A549 (cell line): ENCODE measurements at regions not wholly inside any gene's neighbourhood (a gene's known extent, or its start where the extent isn't known, plus 50 kb on each side); places are given as distances from the start of the nearest gene placed in this dataset.

Experiments
- ATAC-seq, 2 experiments: fragments of 200-7000 bp in 1 of 2; fragments of >200 bp in 1 of 2; cut with Nextera tagmentation in 1 of 2; cut with Tn5 transposase in 1 of 2; 3 replicates each; pipeline versions ENCODE4 v1.8.0 to v1.9.1; 2018 to 2020; ENCODE audit warnings: mild to moderate bottlenecking in 1 of 2, moderate library complexity in 1 of 2
- CTCF ChIA-PET: fragments of 300-600 bp; sonication (Branson Sonifier 250); formaldehyde crosslinking; extraction: SDS; loops from one replicate; lab custom pipeline; 2021; ENCODE audit warnings: antibody characterized with exemption, inconsistent platforms; lab: Yijun Ruan, JAX
- POLR2A ChIA-PET: fragments of 350-600 bp; formaldehyde crosslinking; extraction: SDS; loops from one replicate; lab custom pipeline; 2021; ENCODE audit warnings: antibody characterized with exemption, inconsistent platforms; lab: Yijun Ruan, JAX
- DNase-seq, 2 experiments: peaks; one replicate each; pipeline versions ENCODE4 v3.0.0 to v3.0.0-alpha.2; 2011 to 2016; ENCODE audit warnings: low read depth in 1 of 2, low spot score in 1 of 2
- FAIRE-seq: peaks from 2 replicates; lab custom pipeline; 2011; peaks lifted over from hg19 to GRCh38; lab: Jason Lieb, UNC
- H3K27ac ChIP-seq, 2 experiments: fragments of >200 bp; sonication (Bioruptor Twin); formaldehyde crosslinking; 3 replicates each; pipeline ENCODE4 v1.5.1; 2016 to 2017
- H3K4me1 ChIP-seq: fragments of >200 bp; sonication (Bioruptor Twin); formaldehyde crosslinking; 3 replicates; pipeline ENCODE4 v1.6.1; 2016
- H3K4me2 ChIP-seq: fragments of >200 bp; sonication (Bioruptor Twin); formaldehyde crosslinking; 3 replicates; pipeline ENCODE4 v1.6.1; 2016
- H3K4me3 ChIP-seq: fragments of >200 bp; sonication (Bioruptor Twin); formaldehyde crosslinking; 3 replicates; pipeline ENCODE4 v1.5.1; 2016
- H3K9me3 ChIP-seq: fragments of >200 bp; sonication (Bioruptor Twin); formaldehyde crosslinking; 3 replicates; pipeline ENCODE4 v1.6.1; 2016
- CBX2 ChIP-seq: fragments of 200-600 bp; sonication (generic); IDR thresholded peaks from 2 replicates; pipeline ENCODE4 v1.6.1; 2016; ENCODE audit warnings: low read depth, mild to moderate bottlenecking, borderline replicate concordance
- CBX8 ChIP-seq: fragments of 200-600 bp; sonication (generic); IDR thresholded peaks from 2 replicates; pipeline ENCODE4 v1.6.1; 2016
- CEBPB ChIP-seq, 2 experiments: fragments of >200 bp in 1 of 2; sonication (Bioruptor Twin) in 1 of 2; formaldehyde crosslinking in 1 of 2; IDR thresholded peaks; 2 replicates each; pipeline ENCODE4 v1.6.1; 2012 to 2016
- CHD4 ChIP-seq: fragments of 200-600 bp; sonication (generic); IDR thresholded peaks from 2 replicates; pipeline ENCODE4 v1.6.1; 2016; ENCODE audit warnings: antibody characterized with exemption, mild to moderate bottlenecking, borderline replicate concordance
- EP300 ChIP-seq, 2 experiments: fragments of >200 bp; sonication (Bioruptor Twin); formaldehyde crosslinking; IDR thresholded peaks; 2 replicates in 1 of 2; 3 replicates in 1 of 2; pipeline ENCODE4 v1.6.1; 2016 to 2017
- FOSB ChIP-seq: fragments of 250-450 bp; sonication (Bioruptor Pico); IDR thresholded peaks from 2 replicates; pipeline ENCODE4 v1.5.0; 2020; ENCODE audit warnings: mild to moderate bottlenecking, moderate library complexity
- FOSL2 ChIP-seq, 2 experiments: fragments of 450-650 bp in 1 of 2; fragments of >200 bp in 1 of 2; sonication (Bioruptor Twin) in 1 of 2; formaldehyde crosslinking; IDR thresholded peaks; 2 replicates each; pipeline versions ENCODE4 v1.5.0 to v1.6.1; 2016 to 2020; ENCODE audit warnings: mild to moderate bottlenecking in 1 of 2, moderate library complexity in 1 of 2
- FOXS1 ChIP-seq: fragments of 250-450 bp; sonication (Bioruptor Pico); IDR thresholded peaks from 2 replicates; pipeline ENCODE4 v1.5.0; 2020; ENCODE audit warnings: mild to moderate bottlenecking, moderate library complexity
- HDAC2 ChIP-seq: fragments of 200-600 bp; sonication (generic); IDR thresholded peaks from 2 replicates; pipeline ENCODE4 v1.6.1; 2016
- HEYL ChIP-seq: fragments of 250-450 bp; sonication (Bioruptor Pico); IDR thresholded peaks from 2 replicates; pipeline ENCODE4 v1.8.0; 2021; ENCODE audit warnings: mild to moderate bottlenecking, moderate library complexity
- HMGXB4 ChIP-seq: fragments of 250-450 bp; sonication (Bioruptor Pico); IDR thresholded peaks from 2 replicates; pipeline ENCODE4 v1.5.0; 2021; ENCODE audit warnings: mild to moderate bottlenecking, moderate library complexity, borderline replicate concordance
- HOXB5 ChIP-seq: fragments of 250-450 bp; sonication (Bioruptor Pico); IDR thresholded peaks from 2 replicates; pipeline ENCODE4 v1.5.0; 2020; ENCODE audit warnings: mild to moderate bottlenecking, moderate library complexity
- JUN ChIP-seq, 2 experiments: fragments of >200 bp; sonication (Bioruptor Twin); formaldehyde crosslinking; IDR thresholded peaks; 2 replicates in 1 of 2; 3 replicates in 1 of 2; pipeline ENCODE4 v1.6.1; 2016 to 2017
- JUNB ChIP-seq: fragments of >200 bp; sonication (Bioruptor Twin); formaldehyde crosslinking; IDR thresholded peaks from 2 replicates; pipeline ENCODE4 v1.6.1; 2016
- KDM1A ChIP-seq: fragments of 200-600 bp; sonication (generic); IDR thresholded peaks from 2 replicates; pipeline ENCODE4 v1.6.1; 2016; ENCODE audit warnings: low read depth, mild to moderate bottlenecking
- KDM5A ChIP-seq: fragments of 200-600 bp; sonication (generic); IDR thresholded peaks from 2 replicates; pipeline ENCODE4 v1.6.1; 2016; ENCODE audit warnings: antibody characterized with exemption, mild to moderate bottlenecking
- MAFK ChIP-seq: fragments of 450-650 bp; IDR thresholded peaks from 2 replicates; pipeline ENCODE4 v1.6.1; 2014; ENCODE audit not compliant: partially characterized antibody
- MAX ChIP-seq: IDR thresholded peaks from 2 replicates; pipeline ENCODE4 v1.6.1; 2012
- NFE2L2 ChIP-seq: fragments of 150-350 bp; conservative IDR thresholded peaks from 2 replicates; pipeline ENCODE4 v1.6.1; 2014; ENCODE audit warnings: low read length
- PHF8 ChIP-seq: fragments of 200-600 bp; sonication (generic); IDR thresholded peaks from 2 replicates; pipeline ENCODE4 v1.6.1; 2016; ENCODE audit warnings: low read depth, mild to moderate bottlenecking, antibody characterized with exemption, moderate library complexity, borderline replicate concordance
- POLR2A ChIP-seq: IDR thresholded peaks from 2 replicates; pipeline ENCODE4 v1.6.1; 2012; ENCODE audit warnings: mild to moderate bottlenecking, low read length
- POLR2AphosphoS2 ChIP-seq: conservative IDR thresholded peaks from 2 replicates; pipeline ENCODE4 v1.6.1; 2012; ENCODE audit warnings: low read length, improper control_type of control experiment, inconsistent platforms
- REST ChIP-seq: fragments of 200-600 bp; sonication (generic); IDR thresholded peaks from 2 replicates; pipeline ENCODE4 v1.6.1; 2016; ENCODE audit warnings: antibody characterized with exemption, mild to moderate bottlenecking, moderate library complexity
- TFCP2L1 ChIP-seq: fragments of 250-450 bp; sonication (Bioruptor Pico); IDR thresholded peaks from 2 replicates; pipeline ENCODE4 v1.5.0; 2021; ENCODE audit warnings: mild to moderate bottlenecking
- TP53 ChIP-seq: fragments of 250-450 bp; sonication (Bioruptor Pico); IDR thresholded peaks from 2 replicates; pipeline ENCODE4 v1.5.0; 2021; ENCODE audit warnings: mild to moderate bottlenecking, moderate library complexity
- ZC3H11A ChIP-seq: fragments of 450-650 bp; IDR thresholded peaks from 2 replicates; pipeline ENCODE4 v1.6.1; 2014; ENCODE audit warnings: antibody characterized with exemption, mild to moderate bottlenecking
- WGBS: methylation state at CpG from one replicate; pipeline ENCODE4 v1.1.6; 2017; ENCODE audit errors: missing lambda C conversion rate; 5-methylcytosine and 5-hydroxymethylcytosine counted together

GRCh38 chr11:29008481-29008880 is 900.3 kb downstream of the METTL15 start:
- no peak for TF ChIP-seq NFE2L2
- no peak for TF ChIP-seq HMGXB4 (CRISPR knock-in tag)
- peak; percentile 56 for FAIRE-seq
- Histone ChIP-seq H3K27ac (no peak overlapping the region; a peak in 1 of 6 replicates), H3K4me3 (no peak overlapping the region), H3K4me1 (no peaks in the 10 kb centered on the region), H3K9me3 (no peaks in the 10 kb centered on the region), H3K4me2 (no peak overlapping the region)
- ChIA-PET POLR2A (no interaction called here), CTCF (no interaction called here)
- DNase-seq = no peak
- no peak for ATAC-seq

GRCh38 chr11:29006668-29007067 is 898.5 kb downstream of the METTL15 start:
- no peak overlapping the region for H3K4me3 ChIP-seq
- no peak for FAIRE-seq
- H3K4me1 ChIP-seq = no peaks in the 10 kb centered on the region
- no peak for ATAC-seq
- no peak overlapping the region for H3K27ac ChIP-seq
- POLR2A ChIA-PET = no interaction called here
- 85% methylated on average over 3 of the region's 3 CpGs for WGBS
- CTCF ChIA-PET = no interaction called here
- DNase-seq = no peak
- no peak overlapping the region for H3K4me2 ChIP-seq
- no peaks in the 10 kb centered on the region for H3K9me3 ChIP-seq
- TF ChIP-seq PHF8 (no peak), ZC3H11A (no peak), MAFK (no peak), POLR2AphosphoS2 (no peak), POLR2A (no peak), KDM5A (no peak), HEYL (CRISPR knock-in tag) (no peak), HOXB5 (CRISPR knock-in tag) (no peak), HMGXB4 (CRISPR knock-in tag) (no peak), JUNB (no peak), TFCP2L1 (no peak), HDAC2 (no peak), MAX (no peak)

GRCh38 chr11:29005401-29005980 is 897.3 kb downstream of the METTL15 start:
- peak in 1 of 2 experiments; percentile 22 for DNase-seq
- whole genome bisulfite sequencing = 91% methylated on average over 4 of the region's 4 CpGs
- no peak for ATAC-seq
- CTCF ChIA-PET = no interaction called here
- Histone ChIP-seq H3K4me1 (no peaks in the 10 kb centered on the region), H3K4me2 (no peak overlapping the region), H3K9me3 (no peaks in the 10 kb centered on the region), H3K4me3 (no peak overlapping the region), H3K27ac (no peak overlapping the region)
- no peak for FAIRE-seq
- POLR2A ChIA-PET = no interaction called here
- no peak for TF ChIP-seq CHD4
- TF ChIP-seq POLR2A = no peak
- no peak for TF ChIP-seq FOSB
- TF ChIP-seq FOXS1 (CRISPR knock-in tag) = no peak
- TF ChIP-seq FOSL2 (IDR thresholded peaks at IDR 0.05) = no peak
- no peak for TF ChIP-seq FOSL2 (CRISPR knock-in tag; IDR thresholded peaks at IDR 0.05)
- TF ChIP-seq NFE2L2 = no peak
- TF ChIP-seq EP300 (IDR thresholded peaks at IDR 0.05) = no peak
- no peak for TF ChIP-seq CBX8
- TF ChIP-seq HMGXB4 (CRISPR knock-in tag) = no peak
- no peak for TF ChIP-seq KDM1A
- no peak for TF ChIP-seq REST
- no peak for TF ChIP-seq JUN (IDR thresholded peaks at IDR 0.05)
- no peak for TF ChIP-seq MAX
- TF ChIP-seq TP53 (CRISPR knock-in tag) = no peak
- TF ChIP-seq CBX2 = no peak
- TF ChIP-seq POLR2AphosphoS2 = no peak
- TF ChIP-seq CEBPB (IDR thresholded peaks at IDR 0.05) = no peak
